Heart left ventricle (tissue), 16 donors: ENCODE measurements at regions not wholly inside any gene's neighbourhood (a gene's known extent, or its start where the extent isn't known, plus 50 kb on each side); places are given as distances from the start of the nearest gene placed in this dataset.

ENCODE experiments used
- ATAC-seq, 4 donors: fragments of 200-7000 bp; cut with Tn5 transposase; one replicate each; pipeline ENCODE4 v1.9.1; 2020 to 2022; ENCODE audit warnings: moderate library complexity in 4 of 4, mild to moderate bottlenecking in 3 of 4, moderate number of reproducible peaks in 1 of 4
- DNase-seq, 5 donors: peaks; one replicate each; pipeline ENCODE4 v3.0.0-alpha.2; 2020
- H3K27ac ChIP-seq, 12 donors: fragments of 200-600 bp; sonication (generic) in 4 of 12; one replicate each; pipeline versions ENCODE4 v1.5.0 to v1.8.0; 2016 to 2022; ENCODE audit warnings: mild to moderate bottlenecking in 2 of 12
- H3K27me3 ChIP-seq, 9 donors: fragments of 200-600 bp; sonication (generic) in 2 of 9; one replicate each; pipeline versions ENCODE4 v1.5.1 to v1.8.0; 2016 to 2022; ENCODE audit warnings: mild to moderate bottlenecking in 3 of 9
- H3K36me3 ChIP-seq, 9 donors: fragments of 200-600 bp; sonication (generic) in 2 of 9; one replicate each; pipeline versions ENCODE4 v1.5.0 to v1.8.0; 2018 to 2022; ENCODE audit warnings: mild to moderate bottlenecking in 2 of 9
- H3K4me1 ChIP-seq, 12 donors: fragments of 200-600 bp; sonication (generic) in 4 of 12; one replicate each; pipeline versions ENCODE4 v1.5.0 to v1.8.0; 2016 to 2022; ENCODE audit warnings: mild to moderate bottlenecking in 3 of 12
- H3K4me3 ChIP-seq, 12 donors: fragments of 200-600 bp; sonication (generic) in 4 of 12; one replicate each; pipeline versions ENCODE4 v1.5.0 to v1.8.0; 2017 to 2022; ENCODE audit warnings: mild to moderate bottlenecking in 9 of 12, moderate library complexity in 4 of 12
- H3K9me3 ChIP-seq, 12 donors: fragments of 200-600 bp; sonication (generic) in 4 of 12; one replicate each; pipeline versions ENCODE4 v1.5.0 to v1.8.0; 2016 to 2022; ENCODE audit warnings: mild to moderate bottlenecking in 1 of 12
- POLR2A ChIP-seq, 2 donors: fragments of 450-650 bp; IDR thresholded peaks; one replicate each; pipeline ENCODE4 v1.6.1; 2017; ENCODE audit warnings: antibody characterized with exemption in 2 of 2, mild to moderate bottlenecking in 2 of 2, moderate library complexity in 2 of 2
- WGBS, 4 donors: extraction: QIAGEN DNeasy Blood & Tissue Kit in 2 of 4; methylation state at CpG; one replicate each; pipeline versions ENCODE4 v1.1.5 to v1.1.7; 2013 to 2018; 5-methylcytosine and 5-hydroxymethylcytosine counted together
- intact Hi-C, 10 donors: fragments of 100-400 bp; cut with DNase I; formaldehyde crosslinking; loops; one replicate each; pipeline versions ENCODE4 v1.11.1 to v1.14.2; 2022
- TF ChIP-seq, protein P1 (sequence below), 12 donors: fragments of 200-600 bp; sonication (generic) in 4 of 12; IDR thresholded peaks; one replicate each; pipeline versions ENCODE4 v1.5.0 to v1.8.0; 2018 to 2022; ENCODE audit warnings: antibody characterized with exemption in 12 of 12, mild to moderate bottlenecking in 5 of 12
- donor health status: ischemic (EF 13 %, LVEDD 7.1; RV severe dilation, severe dysfunction).
- donor health status: healthy with polysubstance abuse.
- donor health status: DM: no; HTN: yes; CAD: no.
- donor health status: DM: no; HTN: no; CAD: no.
- donor health status: ischemic (EF 25% LVEDD 6.9; RV normal size, moderate dysfunction).
- donor health status: ischemic (EF 25% LVEDD 5.7; RV mildly dilated, moderate dysfunction).
- donor health status: healthy.
- donor health status: DM: yes; HTN: yes; CAD: no.
- donor health status: ischemic (EF 35%, LVEDD 5.7; RV mildly dilated, moderate dysfunction).
- donor health status: nonischemic (EF 11% LVEDD 7.7; RV severe dilation, severe dysfunction).
- donor health status: DM: yes; HTN: yes; CAD: no.
- donor health status: PGD.
- donor health status: ischemic (EF 29% LVEDD 5.4; RV normal size, mild dysfunction).
- donor health status: nonischemic (EF 23%, LVEDD 6.1; RV moderate dilation, normal function).

DNA sequence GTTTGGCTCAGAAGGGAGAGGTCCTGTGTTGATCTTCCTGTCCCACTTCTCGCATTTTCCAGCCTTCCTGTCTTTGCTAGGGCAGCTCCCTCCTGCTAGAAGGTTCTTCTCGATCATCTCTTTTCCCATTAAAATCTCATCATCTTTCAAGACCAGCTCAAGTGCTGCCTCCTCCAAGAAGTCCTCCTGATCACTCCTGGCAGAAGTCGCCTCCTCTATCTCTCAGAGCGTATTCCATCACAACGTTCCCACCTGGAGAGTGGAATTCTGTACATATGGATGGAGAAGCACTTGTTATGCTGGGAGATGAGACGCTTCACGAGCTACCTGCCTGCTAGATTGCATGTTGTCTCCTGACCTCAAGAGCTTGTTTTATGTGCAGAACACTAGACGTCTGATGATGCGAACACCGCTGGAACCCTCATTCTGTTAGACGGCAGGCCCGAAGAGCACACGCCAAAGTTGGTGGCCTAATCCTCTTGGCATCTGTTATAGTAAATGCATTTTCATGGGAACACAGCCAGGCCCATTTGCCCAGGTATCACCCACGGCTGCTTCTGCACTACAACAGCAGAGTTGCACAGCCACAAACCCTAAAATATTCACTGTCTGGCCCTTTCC lies 68.0 kb upstream of the INSIG1 start:
- no peaks in the 10 kb centered on the region for H3K36me3 ChIP-seq
- TF ChIP-seq, protein P1, sequence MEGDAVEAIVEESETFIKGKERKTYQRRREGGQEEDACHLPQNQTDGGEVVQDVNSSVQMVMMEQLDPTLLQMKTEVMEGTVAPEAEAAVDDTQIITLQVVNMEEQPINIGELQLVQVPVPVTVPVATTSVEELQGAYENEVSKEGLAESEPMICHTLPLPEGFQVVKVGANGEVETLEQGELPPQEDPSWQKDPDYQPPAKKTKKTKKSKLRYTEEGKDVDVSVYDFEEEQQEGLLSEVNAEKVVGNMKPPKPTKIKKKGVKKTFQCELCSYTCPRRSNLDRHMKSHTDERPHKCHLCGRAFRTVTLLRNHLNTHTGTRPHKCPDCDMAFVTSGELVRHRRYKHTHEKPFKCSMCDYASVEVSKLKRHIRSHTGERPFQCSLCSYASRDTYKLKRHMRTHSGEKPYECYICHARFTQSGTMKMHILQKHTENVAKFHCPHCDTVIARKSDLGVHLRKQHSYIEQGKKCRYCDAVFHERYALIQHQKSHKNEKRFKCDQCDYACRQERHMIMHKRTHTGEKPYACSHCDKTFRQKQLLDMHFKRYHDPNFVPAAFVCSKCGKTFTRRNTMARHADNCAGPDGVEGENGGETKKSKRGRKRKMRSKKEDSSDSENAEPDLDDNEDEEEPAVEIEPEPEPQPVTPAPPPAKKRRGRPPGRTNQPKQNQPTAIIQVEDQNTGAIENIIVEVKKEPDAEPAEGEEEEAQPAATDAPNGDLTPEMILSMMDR (IDR thresholded peaks at IDR 0.05), result no peak
- no peak for TF ChIP-seq POLR2A (IDR thresholded peaks at IDR 0.05)
- intact Hi-C loops, result loop anchor here in 1 of 10 donors (10.0 kb wide), 1 partner anchor 1005 kb away; no protein-coding TSS in a partner anchor
- DNase-seq (no peak), ATAC-seq (no peak)
- H3K9me3 ChIP-seq, result no peaks in the 10 kb centered on the region
- H3K4me3 ChIP-seq, result no peak overlapping the region
- peaks cover 0 to 20% (median 0%) of the 10 kb centered on the region in 9 donors for H3K27me3 ChIP-seq
- 85 to 90% (median 89%) methylated on average over 13 to 14 of the region's 14 CpGs for WGBS, 4 donors
- H3K4me1 ChIP-seq, result no peaks in the 10 kb centered on the region
- H3K27ac ChIP-seq, result no peak overlapping the region

DNA sequence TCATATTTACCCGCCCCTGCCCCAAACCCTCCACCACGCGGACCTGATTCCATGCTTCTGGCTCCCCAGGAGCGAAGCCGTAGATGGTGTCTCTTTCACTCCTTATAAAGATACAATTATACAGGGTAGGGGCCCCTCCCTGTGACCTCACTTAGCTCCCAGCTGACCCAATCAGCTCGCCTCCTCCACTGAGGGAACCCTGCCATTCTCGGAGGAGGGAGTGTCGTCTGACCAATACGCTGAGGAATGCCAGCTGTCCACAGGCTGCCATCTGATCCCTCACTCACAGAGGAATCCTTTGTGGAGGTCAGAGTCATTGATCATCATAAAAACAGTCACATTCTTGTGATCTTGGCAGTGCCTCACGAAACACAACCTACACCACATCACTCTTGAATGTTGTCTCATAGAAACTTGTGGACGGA lies 67.5 kb upstream of the INSIG1 start:
- peak in 2 of 5 donors; percentile 51 for DNase-seq
- no peak for TF ChIP-seq POLR2A (IDR thresholded peaks at IDR 0.05)
- TF ChIP-seq, protein P1 (IDR thresholded peaks at IDR 0.05), result no peak
- intact Hi-C loops, result no loop called here
- H3K4me3 ChIP-seq, result no peak overlapping the region
- H3K27ac ChIP-seq, result no peak overlapping the region
- peak in 3 of 4 donors; percentile 55 to 83 (median 68) for ATAC-seq
- no peaks in the 10 kb centered on the region for H3K9me3 ChIP-seq
- 77 to 80% (median 80%) methylated on average over 11 of the region's 11 CpGs for WGBS, 4 donors
- H3K27me3 ChIP-seq, result peaks cover 0 to 20% (median 0%) of the 10 kb centered on the region in 9 donors
- H3K4me1 ChIP-seq, result no peaks in the 10 kb centered on the region
- no peaks in the 10 kb centered on the region for H3K36me3 ChIP-seq

DNA sequence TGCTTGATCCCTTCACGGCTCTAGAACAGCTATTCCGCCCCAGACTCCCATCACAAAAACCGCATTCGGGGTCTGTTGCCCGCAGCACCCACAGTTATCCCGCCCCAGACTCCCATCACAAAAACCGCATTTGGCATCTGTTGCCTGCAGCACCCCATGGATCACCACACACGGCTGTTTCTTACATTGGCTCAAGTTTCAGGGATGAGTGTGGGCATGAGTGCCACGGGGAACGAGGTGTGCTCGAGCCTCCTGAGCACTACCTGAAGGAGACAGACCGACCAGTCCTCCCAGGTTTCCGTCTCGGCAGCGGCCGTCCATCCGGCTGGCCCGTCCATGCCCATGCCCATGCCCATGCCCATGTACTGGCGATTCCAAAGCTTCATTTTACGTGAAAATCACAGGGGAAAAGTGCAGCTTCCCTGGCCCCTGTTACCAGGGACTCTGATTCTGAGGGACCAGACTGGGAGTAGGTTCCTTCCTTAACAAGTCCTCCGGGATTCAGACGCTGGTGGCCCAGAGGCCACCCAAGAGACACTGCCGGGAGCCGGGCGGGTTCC lies 66.4 kb upstream of the INSIG1 start:
- ATAC-seq (no peak), DNase-seq (no peak)
- H3K27ac ChIP-seq, result no peak overlapping the region
- no peaks in the 10 kb centered on the region for H3K36me3 ChIP-seq
- intact Hi-C loops, result no loop called here
- no peaks in the 10 kb centered on the region for H3K9me3 ChIP-seq
- H3K4me3 ChIP-seq, result no peak overlapping the region
- 91 to 94% (median 93%) methylated on average over 23 to 25 of the region's 25 CpGs for WGBS, 4 donors
- TF ChIP-seq POLR2A (IDR thresholded peaks at IDR 0.05), result no peak
- TF ChIP-seq, protein P1 (IDR thresholded peaks at IDR 0.05), result no peak
- peaks cover 0 to 9% (median 0%) of the 10 kb centered on the region in 9 donors for H3K27me3 ChIP-seq
- no peaks in the 10 kb centered on the region for H3K4me1 ChIP-seq

DNA sequence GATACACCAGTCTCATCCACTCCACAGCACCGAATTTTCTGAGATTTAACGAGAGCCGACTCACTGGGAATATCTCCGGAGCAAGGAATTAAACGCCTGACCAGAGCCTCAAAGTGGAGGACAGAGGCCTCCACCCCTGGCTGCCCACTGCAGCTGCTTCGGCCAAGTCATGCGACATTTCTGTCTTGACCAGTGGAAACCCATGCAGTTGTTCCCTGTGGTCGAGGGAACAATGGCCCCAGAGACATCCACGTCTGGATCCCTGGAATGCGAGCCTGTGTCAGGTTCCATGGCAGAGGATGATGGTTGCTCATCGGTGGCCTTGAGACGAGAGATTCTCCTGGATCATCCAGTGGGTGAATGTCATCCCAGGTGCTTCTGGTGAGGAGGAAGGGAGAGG lies 65.7 kb upstream of the INSIG1 start:
- Histone ChIP-seq H3K4me3 (no peak overlapping the region), H3K4me1 (no peaks in the 10 kb centered on the region), H3K27me3 (peaks cover 0 to 3% (median 0%) of the 10 kb centered on the region in 9 donors), H3K27ac (no peak overlapping the region), H3K9me3 (no peaks in the 10 kb centered on the region), H3K36me3 (no peaks in the 10 kb centered on the region)
- WGBS, 4 donors, result 94 to 96% (median 95%) methylated on average over 12 of the region's 12 CpGs
- no peak for ATAC-seq
- DNase-seq, result no peak
- intact Hi-C loops, result no loop called here
- TF ChIP-seq POLR2A (IDR thresholded peaks at IDR 0.05), result no peak
- TF ChIP-seq, protein P1 (IDR thresholded peaks at IDR 0.05), result no peak
